Vagina (tissue), 2 donors: ENCODE measurements at regions not wholly inside any gene's neighbourhood (a gene's known extent, or its start where the extent isn't known, plus 50 kb on each side); places are given as distances from the start of the nearest gene placed in this dataset.

Source experiments
- DNase-seq, 2 donors: peaks; one replicate each; pipeline ENCODE4 v3.0.0-alpha.2; 2017; ENCODE audit errors: extremely low spot score in 2 of 2
- H3K27ac ChIP-seq: fragments of 200-600 bp; sonication (generic); one replicate; pipeline ENCODE4 v1.5.1; 2019
- H3K27me3 ChIP-seq: fragments of 200-600 bp; sonication (generic); one replicate; pipeline ENCODE4 v1.5.1; 2019
- H3K36me3 ChIP-seq, 2 donors: fragments of 200-600 bp; sonication (generic); one replicate each; pipeline ENCODE4 v1.5.1; 2017 to 2019
- H3K4me1 ChIP-seq: fragments of 200-600 bp; sonication (generic); one replicate; pipeline ENCODE4 v1.5.1; 2019
- H3K4me3 ChIP-seq, 2 donors: fragments of 200-600 bp; sonication (generic); 1 replicate in 1 of 2; 2 replicates in 1 of 2; pipeline ENCODE4 v1.5.1; 2016 to 2019
- H3K9me3 ChIP-seq: fragments of 200-600 bp; sonication (generic); one replicate; pipeline ENCODE4 v1.5.1; 2019
- POLR2A ChIP-seq, 2 donors: fragments of 450-650 bp; IDR thresholded peaks; one replicate each; pipeline ENCODE4 v1.6.1; 2017; ENCODE audit warnings: antibody characterized with exemption in 2 of 2, mild to moderate bottlenecking in 2 of 2, moderate library complexity in 2 of 2
- POLR2AphosphoS5 ChIP-seq, 2 donors: sonication (generic); formaldehyde crosslinking; IDR thresholded peaks; one replicate each; pipeline ENCODE4 v1.9.0; 2017; ENCODE audit warnings: antibody characterized with exemption in 2 of 2, mild to moderate bottlenecking in 2 of 2, low read depth in 1 of 2; ENCODE audit not compliant: insufficient read depth in 1 of 2
- intact Hi-C: fragments of 100-400 bp; cut with DNase I; formaldehyde crosslinking; loops from one replicate; pipeline ENCODE4 v1.15.1; 2023
- TF ChIP-seq, protein P1 (sequence below), 3 experiments: fragments of 450-650 bp in 2 of 3; fragments of 200-600 bp in 1 of 3; sonication (generic) in 1 of 3; IDR thresholded peaks; one replicate each; pipeline ENCODE4 v1.5.1; 2017 to 2019; ENCODE audit warnings: antibody characterized with exemption in 3 of 3, mild to moderate bottlenecking in 2 of 3, moderate library complexity in 2 of 3

DNA sequence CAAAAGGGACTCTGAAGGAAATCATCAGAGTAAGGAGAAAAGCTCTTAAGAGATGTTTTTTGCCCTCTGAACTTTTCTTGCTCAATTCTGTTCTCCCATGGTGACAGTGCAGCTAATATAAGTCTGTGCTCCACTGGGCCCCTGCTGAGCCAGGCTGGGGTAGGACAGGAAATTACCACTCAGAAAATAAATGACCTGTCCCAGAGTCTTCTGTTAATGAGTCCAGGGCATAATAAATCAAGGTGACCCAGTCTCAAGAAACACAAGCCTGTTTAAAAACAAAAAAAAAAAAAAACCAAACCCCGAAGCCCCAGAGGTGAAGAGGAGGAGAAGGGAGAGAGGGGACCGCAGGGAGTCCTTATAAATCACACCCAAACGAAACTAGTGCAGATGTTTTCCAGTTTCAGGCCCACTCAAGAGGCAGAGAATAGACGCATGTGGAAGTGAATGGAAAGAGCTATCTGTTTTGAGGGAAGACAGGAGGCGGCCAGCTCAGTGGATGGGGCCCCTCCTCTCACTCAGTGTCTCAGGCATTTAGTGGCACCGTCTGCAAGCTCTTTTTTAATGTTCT is 59.8 kb upstream of the BOC start:
- intact Hi-C loops: no loop called here

DNA sequence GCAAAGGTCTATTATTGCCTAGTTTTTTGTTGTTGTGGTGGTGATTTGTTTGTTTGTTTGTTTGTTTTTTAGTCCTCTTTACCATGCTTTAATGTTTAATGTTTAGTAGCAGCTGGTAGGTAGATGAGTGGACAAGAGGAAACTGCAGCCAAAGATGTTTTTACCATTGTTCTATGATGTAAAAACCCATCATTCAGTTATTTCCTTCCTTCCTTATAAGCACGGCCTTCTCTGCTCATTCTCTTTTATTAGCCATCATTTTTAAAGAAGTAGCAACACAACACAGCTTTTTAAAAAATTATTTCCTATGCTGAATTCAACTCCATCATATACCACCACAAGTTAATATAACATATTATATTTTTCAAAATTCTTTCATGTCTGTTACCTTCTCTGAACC is 58.5 kb upstream of the BOC start:
- Histone ChIP-seq H3K36me3 (no peaks in the 10 kb centered on the region), H3K27ac (peak overlapping the region; percentile 76), H3K9me3 (no peaks in the 10 kb centered on the region), H3K4me1 (peaks cover 47% of the 10 kb centered on the region), H3K27me3 (no peaks in the 10 kb centered on the region), H3K4me3 (no peak overlapping the region)
- DNase-seq: no peak
- intact Hi-C loops: no loop called here
- TF ChIP-seq POLR2A (IDR thresholded peaks at IDR 0.05) (no peak), POLR2AphosphoS5 (IDR thresholded peaks at IDR 0.05; ENCODE audit: insufficient read depth in 1 of 2, low read depth in 1 of 2) (no peak)
- TF ChIP-seq, protein P1, sequence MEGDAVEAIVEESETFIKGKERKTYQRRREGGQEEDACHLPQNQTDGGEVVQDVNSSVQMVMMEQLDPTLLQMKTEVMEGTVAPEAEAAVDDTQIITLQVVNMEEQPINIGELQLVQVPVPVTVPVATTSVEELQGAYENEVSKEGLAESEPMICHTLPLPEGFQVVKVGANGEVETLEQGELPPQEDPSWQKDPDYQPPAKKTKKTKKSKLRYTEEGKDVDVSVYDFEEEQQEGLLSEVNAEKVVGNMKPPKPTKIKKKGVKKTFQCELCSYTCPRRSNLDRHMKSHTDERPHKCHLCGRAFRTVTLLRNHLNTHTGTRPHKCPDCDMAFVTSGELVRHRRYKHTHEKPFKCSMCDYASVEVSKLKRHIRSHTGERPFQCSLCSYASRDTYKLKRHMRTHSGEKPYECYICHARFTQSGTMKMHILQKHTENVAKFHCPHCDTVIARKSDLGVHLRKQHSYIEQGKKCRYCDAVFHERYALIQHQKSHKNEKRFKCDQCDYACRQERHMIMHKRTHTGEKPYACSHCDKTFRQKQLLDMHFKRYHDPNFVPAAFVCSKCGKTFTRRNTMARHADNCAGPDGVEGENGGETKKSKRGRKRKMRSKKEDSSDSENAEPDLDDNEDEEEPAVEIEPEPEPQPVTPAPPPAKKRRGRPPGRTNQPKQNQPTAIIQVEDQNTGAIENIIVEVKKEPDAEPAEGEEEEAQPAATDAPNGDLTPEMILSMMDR (IDR thresholded peaks at IDR 0.05): no peak

More for the DNA sequence above, 59.8 kb upstream of the BOC start:
- DNase-seq: peak in 1 of 2 donors; percentile 94
- Histone ChIP-seq H3K4me3 (no peak overlapping the region), H3K27ac (peak overlapping the region; percentile 76), H3K4me1 (peaks cover 60% of the 10 kb centered on the region), H3K27me3 (no peaks in the 10 kb centered on the region), H3K36me3 (no peaks in the 10 kb centered on the region), H3K9me3 (no peaks in the 10 kb centered on the region)
- TF ChIP-seq POLR2AphosphoS5 (IDR thresholded peaks at IDR 0.05; ENCODE audit: insufficient read depth in 1 of 2, low read depth in 1 of 2): peak in 1 of 2 donors; percentile 35
- TF ChIP-seq, protein P1 (IDR thresholded peaks at IDR 0.05): no peak

DNA sequence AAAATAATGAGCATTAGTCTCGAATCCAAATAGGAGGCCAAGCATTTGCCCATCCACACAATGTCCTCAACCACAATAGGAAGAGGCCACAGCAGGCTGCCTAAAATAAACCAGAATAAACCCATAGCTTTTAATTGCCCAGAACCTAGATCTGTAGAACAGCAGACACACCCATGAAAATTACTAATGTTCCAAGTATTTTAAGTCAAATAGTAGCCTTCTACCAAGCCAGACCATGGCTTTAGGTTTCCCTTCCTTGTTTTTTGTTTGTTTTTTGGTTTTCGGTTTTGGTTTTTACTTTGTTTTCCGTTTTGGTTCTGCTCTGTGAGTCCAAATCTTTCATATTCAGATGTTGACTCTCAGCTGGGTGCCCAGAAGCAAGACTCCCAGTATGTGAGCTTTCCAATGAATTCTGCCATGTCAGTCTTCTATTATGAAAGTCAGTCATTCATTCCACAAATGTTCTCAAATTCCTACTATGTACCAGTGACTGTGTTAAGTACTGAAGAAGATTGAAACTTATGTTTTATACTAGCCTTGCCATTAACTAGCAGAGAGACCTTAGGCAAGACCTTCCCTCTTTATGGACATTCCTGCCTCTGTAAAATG is 57.8 kb upstream of the BOC start:
- Histone ChIP-seq H3K4me1 (peaks cover 39% of the 10 kb centered on the region), H3K36me3 (no peaks in the 10 kb centered on the region), H3K4me3 (no peak overlapping the region), H3K9me3 (no peaks in the 10 kb centered on the region), H3K27ac (no peak overlapping the region), H3K27me3 (no peaks in the 10 kb centered on the region)
- DNase-seq: no peak
- intact Hi-C loops: no loop called here
- TF ChIP-seq POLR2A (IDR thresholded peaks at IDR 0.05) (no peak), POLR2AphosphoS5 (IDR thresholded peaks at IDR 0.05; ENCODE audit: insufficient read depth in 1 of 2, low read depth in 1 of 2) (no peak)
- TF ChIP-seq, protein P1 (IDR thresholded peaks at IDR 0.05): no peak

DNA sequence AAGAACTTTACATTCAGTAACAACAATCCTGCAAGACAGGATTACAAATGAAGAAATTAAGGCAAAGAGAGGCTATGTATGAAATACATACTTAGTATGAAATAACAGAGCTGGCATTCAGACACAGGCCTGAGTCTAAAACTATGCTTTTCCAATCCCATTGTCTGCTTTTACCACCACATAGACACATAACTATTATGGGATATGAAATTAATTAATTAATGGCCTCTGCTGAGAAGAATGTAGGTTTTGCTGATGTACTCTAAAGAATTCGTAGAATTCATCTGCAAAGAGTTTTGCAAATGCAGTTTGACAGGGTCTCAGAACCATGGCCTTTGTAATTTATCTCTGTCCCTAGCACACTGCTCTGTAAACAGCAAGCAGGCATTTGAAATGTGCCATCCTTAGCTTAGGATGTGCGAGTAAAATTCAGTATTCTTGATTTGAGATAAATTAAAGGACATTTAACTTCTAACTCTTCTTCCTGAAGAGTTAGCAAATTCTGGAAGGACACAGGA is 54.5 kb upstream of the BOC start:
- no peak for TF ChIP-seq POLR2AphosphoS5 (IDR thresholded peaks at IDR 0.05; ENCODE audit: insufficient read depth in 1 of 2, low read depth in 1 of 2)
- TF ChIP-seq, protein P1 (IDR thresholded peaks at IDR 0.05): no peak
- TF ChIP-seq POLR2A (IDR thresholded peaks at IDR 0.05): no peak
- Histone ChIP-seq H3K4me3 (no peak overlapping the region), H3K4me1 (peaks cover 13% of the 10 kb centered on the region), H3K9me3 (no peaks in the 10 kb centered on the region), H3K27me3 (no peaks in the 10 kb centered on the region), H3K36me3 (no peaks in the 10 kb centered on the region), H3K27ac (no peak overlapping the region)
- intact Hi-C loops: no loop called here
- DNase-seq: no peak

DNA sequence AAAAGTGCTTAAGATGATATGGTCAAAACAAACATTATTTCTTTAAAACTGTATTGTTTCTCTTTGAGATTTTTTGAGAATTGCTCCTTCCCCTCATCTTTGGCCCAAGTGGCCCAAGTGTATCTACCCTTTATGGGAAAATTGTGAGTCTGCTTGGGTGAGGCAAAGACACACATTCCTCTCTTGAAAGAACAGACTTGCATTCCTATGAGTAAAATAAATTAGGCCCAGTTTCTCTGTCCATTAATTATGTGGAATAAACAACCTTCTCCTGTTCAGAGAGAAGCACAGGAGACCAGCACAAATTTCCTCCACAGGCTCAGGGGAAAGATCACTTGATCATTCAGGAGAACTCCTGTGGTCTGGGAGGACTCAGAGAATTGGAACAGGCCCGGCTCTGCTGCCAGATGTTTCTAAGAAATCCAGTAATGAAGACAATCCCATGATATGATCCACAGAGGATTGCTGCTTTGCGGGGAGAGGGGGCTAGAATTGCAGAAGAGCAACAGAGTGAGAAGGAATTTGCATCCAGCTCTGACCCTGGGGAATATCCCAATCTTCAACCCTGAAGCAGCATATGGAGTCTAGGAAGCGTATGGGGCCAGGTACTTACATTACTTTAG is 53.8 kb upstream of the BOC start:
- intact Hi-C loops: no loop called here
- H3K27me3 ChIP-seq: no peaks in the 10 kb centered on the region
- H3K9me3 ChIP-seq: no peaks in the 10 kb centered on the region
- no peaks in the 10 kb centered on the region for H3K36me3 ChIP-seq
- no peak overlapping the region for H3K27ac ChIP-seq
- H3K4me1 ChIP-seq: peaks cover 8% of the 10 kb centered on the region
- TF ChIP-seq, protein P1 (IDR thresholded peaks at IDR 0.05): no peak
- peak in 1 of 2 donors; percentile 20 for TF ChIP-seq POLR2AphosphoS5 (IDR thresholded peaks at IDR 0.05; ENCODE audit: insufficient read depth in 1 of 2, low read depth in 1 of 2)
- no peak overlapping the region for H3K4me3 ChIP-seq
- DNase-seq: no peak
